GM12878 (cell line): ENCODE measurements at regions not wholly inside any gene's neighbourhood (a gene's known extent, or its start where the extent isn't known, plus 50 kb on each side); places are given as distances from the start of the nearest gene placed in this dataset.

Source experiments
- ATAC-seq: fragments of 200-7000 bp; cut with Tn5 transposase; 3 replicates; pipeline ENCODE4 v1.9.1; 2020; ENCODE audit warnings: mild to moderate bottlenecking, moderate library complexity
- BruUV-seq: library from RNA; stranded (reverse); fragments of 400-500 nt; replicated peaks from 2 replicates; lab custom pipeline; 2021; lab: Mats Ljungman, UMichigan
- CTCF ChIA-PET: fragments of 300-600 bp; sonication (Branson Sonifier 250); formaldehyde crosslinking; extraction: SDS; loops from one replicate; lab custom pipeline; 2021; ENCODE audit warnings: inconsistent platforms; lab: Yijun Ruan, JAX
- POLR2A ChIA-PET: fragments of 350-600 bp; formaldehyde crosslinking; extraction: SDS; loops from one replicate; lab custom pipeline; 2021; ENCODE audit warnings: inconsistent platforms; lab: Charles Lee
- RAD21 ChIA-PET: fragments of 300-600 bp; sonication (Branson Sonifier 250); formaldehyde crosslinking; loops from one replicate; lab custom pipeline; 2023; ENCODE audit warnings: antibody characterized with exemption; ENCODE audit not compliant: unreplicated experiment; lab: Charles Lee
- SMC1A ChIA-PET: fragments of 300-600 bp; sonication (Branson Sonifier 250); formaldehyde crosslinking; loops from one replicate; lab custom pipeline; 2023; ENCODE audit not compliant: unreplicated experiment, uncharacterized antibody; lab: Charles Lee
- DNase-seq: peaks from one replicate; pipeline ENCODE4 v3.0.0-alpha.2; 2011; ENCODE audit warnings: low read depth, low spot score
- FAIRE-seq: peaks from 3 replicates; lab custom pipeline; 2011; peaks lifted over from hg19 to GRCh38; lab: Jason Lieb, UNC
- H2AFZ ChIP-seq: 2 replicates; pipeline ENCODE4 v1.6.0; 2011; ENCODE audit warnings: low read depth, low read length, control low read depth; ENCODE audit not compliant: control insufficient read depth
- H3K27ac ChIP-seq: 2 replicates; pipeline ENCODE4 v1.5.1; 2011; ENCODE audit warnings: control low read depth; ENCODE audit not compliant: control insufficient read depth, insufficient read depth
- H3K27me3 ChIP-seq, 2 experiments: replicated peaks in 1 of 2; 2 replicates each; pipeline versions ENCODE4 v1.6.0 to v1.6.1; 2011; ENCODE audit warnings: low read length in 1 of 2; ENCODE audit not compliant: control insufficient read depth in 2 of 2, insufficient read depth in 2 of 2
- H3K36me3 ChIP-seq, 2 experiments: 2 replicates each; pipeline ENCODE4 v1.5.1; 2011; ENCODE audit warnings: low read length in 1 of 2; ENCODE audit not compliant: control insufficient read depth in 2 of 2, insufficient read depth in 2 of 2
- H3K4me1 ChIP-seq: 2 replicates; pipeline ENCODE4 v1.6.1; 2011; ENCODE audit warnings: mild to moderate bottlenecking, low read length, moderate library complexity, mixed read lengths; ENCODE audit not compliant: control insufficient read depth, insufficient read depth
- H3K4me2 ChIP-seq: 2 replicates; pipeline ENCODE4 v1.6.0; 2011; ENCODE audit warnings: control low read depth; ENCODE audit not compliant: control insufficient read depth, insufficient read depth
- H3K4me3 ChIP-seq: fragments of 200-600 bp; sonication (generic); 2 replicates; pipeline ENCODE4 v1.5.1; 2016
- H3K79me2 ChIP-seq: 2 replicates; pipeline ENCODE4 v1.6.0; 2011; ENCODE audit warnings: low read length; ENCODE audit not compliant: control insufficient read depth, insufficient read depth
- H3K9ac ChIP-seq: 2 replicates; pipeline ENCODE4 v1.8.0; 2011; ENCODE audit warnings: low read length, control low read depth, mixed read lengths; ENCODE audit not compliant: control insufficient read depth, insufficient read depth
- H3K9me3 ChIP-seq: replicated peaks from 3 replicates; pipeline ENCODE4 v1.5.1; 2011; ENCODE audit warnings: mild to moderate bottlenecking, low read length; ENCODE audit not compliant: control insufficient read depth, insufficient read depth
- H4K20me1 ChIP-seq: 2 replicates; pipeline ENCODE4 v1.6.0; 2011; ENCODE audit not compliant: control insufficient read depth, insufficient read depth
- BACH1 ChIP-seq: fragments of 450-650 bp; IDR thresholded peaks from 2 replicates; pipeline ENCODE4 v1.6.1; 2017; ENCODE audit warnings: mild to moderate bottlenecking, borderline replicate concordance
- CHD4 ChIP-seq: fragments of 200-600 bp; sonication (generic); IDR thresholded peaks from 2 replicates; pipeline ENCODE4 v1.6.1; 2016; ENCODE audit warnings: mild to moderate bottlenecking
- CREB1 ChIP-seq: IDR thresholded peaks from 2 replicates; pipeline ENCODE4 v1.6.1; 2012; ENCODE audit warnings: low read depth, mild to moderate bottlenecking, inconsistent platforms
- ESRRA ChIP-seq: IDR thresholded peaks from 2 replicates; pipeline ENCODE4 v1.6.1; 2012; ENCODE audit warnings: mild to moderate bottlenecking, low read length, improper control_type of control experiment
- HDGF ChIP-seq: fragments of 450-650 bp; IDR thresholded peaks from 2 replicates; pipeline ENCODE4 v1.6.1; 2016; ENCODE audit warnings: antibody characterized with exemption
- MXI1 ChIP-seq: fragments of 150-350 bp; IDR thresholded peaks from 2 replicates; pipeline ENCODE4 v1.6.1; 2011; ENCODE audit warnings: low read depth, mild to moderate bottlenecking, inconsistent platforms, low read length, improper control_type of control experiment
- RAD21 ChIP-seq: IDR thresholded peaks from 2 replicates; pipeline ENCODE4 v1.6.1; 2011; ENCODE audit warnings: mild to moderate bottlenecking, low read depth, low read length, moderate library complexity; ENCODE audit not compliant: insufficient read depth
- RUNX3 ChIP-seq: IDR thresholded peaks from 2 replicates; pipeline ENCODE4 v1.6.1; 2012; ENCODE audit warnings: low read length, inconsistent platforms
- SKIL ChIP-seq: fragments of 450-650 bp; IDR thresholded peaks from 2 replicates; pipeline ENCODE4 v1.6.1; 2017; ENCODE audit warnings: mild to moderate bottlenecking, low read depth, inconsistent platforms; ENCODE audit not compliant: poor library complexity, severe bottlenecking
- SMAD1 ChIP-seq: fragments of 450-650 bp; IDR thresholded peaks from 2 replicates; pipeline ENCODE4 v1.6.1; 2018; ENCODE audit warnings: mild to moderate bottlenecking, low read depth; ENCODE audit not compliant: partially characterized antibody
- SMARCA5 ChIP-seq: fragments of 450-650 bp; IDR thresholded peaks from 2 replicates; pipeline ENCODE4 v1.6.1; 2017; ENCODE audit warnings: mild to moderate bottlenecking
- SP1 ChIP-seq: IDR thresholded peaks from one replicate; pipeline ENCODE4 v1.6.1; 2011; ENCODE audit warnings: low read depth, low read length
- SUZ12 ChIP-seq: fragments of 200-600 bp; sonication (generic); IDR thresholded peaks from one replicate; pipeline ENCODE4 v1.6.1; 2018; ENCODE audit warnings: antibody characterized with exemption, mild to moderate bottlenecking; ENCODE audit not compliant: unreplicated experiment
- TBL1XR1 ChIP-seq: IDR thresholded peaks from 2 replicates; pipeline ENCODE4 v1.6.1; 2012; ENCODE audit warnings: low read depth, low read length, improper control_type of control experiment
- ZBED1 ChIP-seq: IDR thresholded peaks from 2 replicates; pipeline ENCODE4 v1.6.1; 2016; ENCODE audit warnings: borderline replicate concordance
- ZNF592 ChIP-seq: fragments of 450-650 bp; IDR thresholded peaks from 2 replicates; pipeline ENCODE4 v1.6.1; 2017; ENCODE audit warnings: mild to moderate bottlenecking, moderate library complexity
- WGBS: methylation state at CpG from one replicate; pipeline ENCODE4 v1.1.6; 2016; ENCODE audit warnings: low lambda C conversion rate; ENCODE audit not compliant: insufficient replicate concordance, insufficient coverage; ENCODE audit errors: missing lambda C conversion rate; 5-methylcytosine and 5-hydroxymethylcytosine counted together
- in situ Hi-C: fragments of 300-500 bp; cut with MboI; formaldehyde crosslinking; loops from 9 replicates; pipeline ENCODE4 v1.14.3; 2018; ENCODE audit warnings: mixed read lengths
- intact Hi-C: fragments of 100-400 bp; cut with micrococcal nuclease; formaldehyde crosslinking; loops from one replicate; pipeline ENCODE4 v1.14.2; 2022; ENCODE audit not compliant: unreplicated experiment
- TF ChIP-seq, protein P1 (sequence below): IDR thresholded peaks from 2 replicates; pipeline ENCODE4 v1.6.1; 2012; ENCODE audit warnings: low read length, inconsistent platforms
- TF ChIP-seq, protein P2 (sequence below): IDR thresholded peaks from 2 replicates; pipeline ENCODE4 v1.6.1; 2011; ENCODE audit warnings: low read depth, low read length, improper control_type of control experiment, borderline replicate concordance

GRCh38 chr16:80056324-80056723 lies 455.8 kb upstream of the MAF start (continued):
- TF ChIP-seq SMARCA5 (no peak), RUNX3 (no peak), ZBED1 (no peak), HDGF (no peak), SMAD1 (no peak), BACH1 (no peak), TBL1XR1 (no peak)

DNA sequence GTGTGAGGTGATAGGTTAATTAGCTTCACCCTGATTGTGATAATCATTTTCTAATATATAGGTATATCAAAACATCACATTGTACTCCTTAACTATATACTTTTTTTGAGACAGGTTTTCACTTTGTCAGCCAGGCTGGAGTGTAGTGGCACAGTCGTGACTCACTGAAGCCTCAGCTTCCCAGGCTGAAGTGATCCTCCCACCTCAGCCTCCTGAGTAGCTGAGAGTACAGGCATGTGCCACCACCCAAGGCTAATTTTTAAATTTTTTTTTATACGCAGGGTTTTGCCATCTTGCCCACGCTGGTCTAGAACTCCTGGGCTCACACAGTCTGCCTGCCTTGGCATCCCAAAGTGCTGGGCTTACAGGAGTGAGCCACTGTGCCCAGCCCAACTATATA lies 455.3 kb upstream of the MAF start:
- RAD21 ChIA-PET, result no interaction called here
- Histone ChIP-seq H4K20me1 (no peaks in the 10 kb centered on the region), H3K4me1 (no peaks in the 10 kb centered on the region), H3K4me2 (no peak overlapping the region), H3K27ac (no peak overlapping the region), H3K9me3 (no peaks in the 10 kb centered on the region), H3K36me3 (no peaks in the 10 kb centered on the region), H3K27me3 (no peaks in the 10 kb centered on the region), H2AFZ (no peak overlapping the region), H3K79me2 (no peaks in the 10 kb centered on the region), H3K4me3 (no peak overlapping the region), H3K9ac (no peak overlapping the region)
- no peak for FAIRE-seq
- CTCF ChIA-PET, result no interaction called here
- in situ Hi-C loops (no loop called here), intact Hi-C loops (no loop called here)
- ATAC-seq, result no peak
- 0% methylated on average over 3 of the region's 3 CpGs for WGBS
- POLR2A ChIA-PET, result no interaction called here
- no peak for DNase-seq
- no TSS peak for BruUV-seq
- SMC1A ChIA-PET, result no interaction called here
- no peak for TF ChIP-seq MXI1
- TF ChIP-seq, protein P1, sequence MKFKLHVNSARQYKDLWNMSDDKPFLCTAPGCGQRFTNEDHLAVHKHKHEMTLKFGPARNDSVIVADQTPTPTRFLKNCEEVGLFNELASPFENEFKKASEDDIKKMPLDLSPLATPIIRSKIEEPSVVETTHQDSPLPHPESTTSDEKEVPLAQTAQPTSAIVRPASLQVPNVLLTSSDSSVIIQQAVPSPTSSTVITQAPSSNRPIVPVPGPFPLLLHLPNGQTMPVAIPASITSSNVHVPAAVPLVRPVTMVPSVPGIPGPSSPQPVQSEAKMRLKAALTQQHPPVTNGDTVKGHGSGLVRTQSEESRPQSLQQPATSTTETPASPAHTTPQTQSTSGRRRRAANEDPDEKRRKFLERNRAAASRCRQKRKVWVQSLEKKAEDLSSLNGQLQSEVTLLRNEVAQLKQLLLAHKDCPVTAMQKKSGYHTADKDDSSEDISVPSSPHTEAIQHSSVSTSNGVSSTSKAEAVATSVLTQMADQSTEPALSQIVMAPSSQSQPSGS, result no peak
- no peak for TF ChIP-seq CHD4
- TF ChIP-seq SUZ12, result no peak
- TF ChIP-seq, protein P2, sequence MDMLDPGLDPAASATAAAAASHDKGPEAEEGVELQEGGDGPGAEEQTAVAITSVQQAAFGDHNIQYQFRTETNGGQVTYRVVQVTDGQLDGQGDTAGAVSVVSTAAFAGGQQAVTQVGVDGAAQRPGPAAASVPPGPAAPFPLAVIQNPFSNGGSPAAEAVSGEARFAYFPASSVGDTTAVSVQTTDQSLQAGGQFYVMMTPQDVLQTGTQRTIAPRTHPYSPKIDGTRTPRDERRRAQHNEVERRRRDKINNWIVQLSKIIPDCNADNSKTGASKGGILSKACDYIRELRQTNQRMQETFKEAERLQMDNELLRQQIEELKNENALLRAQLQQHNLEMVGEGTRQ, result no peak
- TF ChIP-seq RAD21, result no peak
- TF ChIP-seq ZNF592, result no peak
- TF ChIP-seq SKIL, result no peak
- TF ChIP-seq ESRRA, result no peak
- TF ChIP-seq CREB1, result no peak
- no peak for TF ChIP-seq SP1
